DMS114 treated with DMSO at 0.1 percent for 48 hours (cell line): ENCODE measurements at regions not wholly inside any gene's neighbourhood (a gene's known extent, or its start where the extent isn't known, plus 50 kb on each side); places are given as distances from the start of the nearest gene placed in this dataset.
A peak's percentile ranks its signal among the peaks of the same experiment; 100 is the strongest.

Source experiments
- DNase-seq: peaks from one replicate; lab custom pipeline; 2025; ENCODE audit not compliant: unreplicated experiment; lab: John Stamatoyannopoulos, UW

DNA sequence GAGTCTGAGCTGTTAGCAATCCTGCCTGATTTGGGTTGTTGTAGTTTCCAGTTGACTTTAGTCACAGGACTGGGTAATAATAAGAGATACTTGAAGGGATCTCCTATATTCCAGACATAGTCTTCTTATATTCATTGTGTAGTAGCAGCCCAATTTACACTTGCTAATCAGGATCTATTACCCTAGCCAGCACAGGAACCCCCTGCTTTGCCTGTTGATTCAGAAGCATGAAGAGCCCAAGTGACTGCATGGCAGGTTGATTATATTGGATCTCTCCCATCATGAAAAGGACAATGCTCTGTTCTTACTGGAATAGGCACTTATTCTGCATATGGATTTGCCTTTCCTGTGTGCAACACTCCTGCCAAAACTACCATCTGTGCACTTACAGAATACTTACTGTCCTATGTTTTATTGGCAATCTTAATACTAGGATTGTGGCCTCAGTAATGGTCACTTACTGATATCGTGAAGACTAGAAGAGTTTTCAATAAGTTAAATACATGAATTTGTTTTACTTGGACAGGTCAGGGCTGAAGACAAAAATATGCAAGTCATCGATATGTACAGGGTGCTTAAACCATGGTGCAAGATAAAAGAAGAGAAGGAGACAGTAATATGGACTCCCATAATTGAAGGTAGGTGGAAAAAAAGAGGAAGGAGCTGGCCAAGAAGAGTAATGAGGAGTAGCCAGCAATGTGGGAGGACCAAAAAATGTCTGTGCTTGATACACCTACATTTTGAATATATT lies 304.1 kb downstream of the MCTP2 start:
- no peak for DNase-seq

DNA sequence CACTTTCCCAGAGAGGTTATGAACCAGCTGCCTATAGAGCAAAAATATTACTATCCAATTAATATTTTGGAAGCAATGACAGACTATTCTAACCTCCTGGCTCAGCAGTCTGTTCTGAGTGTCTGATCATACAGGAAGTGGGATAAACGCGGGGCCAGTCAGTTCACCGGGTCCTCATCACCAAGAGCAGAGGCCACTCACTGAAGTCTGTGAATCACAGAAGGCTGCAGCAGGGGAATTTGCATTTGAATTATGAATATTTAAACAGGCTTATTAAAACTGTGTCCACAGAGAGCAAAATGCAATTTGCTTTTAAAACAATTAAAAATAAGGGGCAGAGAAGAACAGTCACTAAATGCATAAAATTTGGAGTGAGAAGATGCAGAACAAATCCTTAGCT lies 305.2 kb downstream of the MCTP2 start:
- no peak for DNase-seq

DNA sequence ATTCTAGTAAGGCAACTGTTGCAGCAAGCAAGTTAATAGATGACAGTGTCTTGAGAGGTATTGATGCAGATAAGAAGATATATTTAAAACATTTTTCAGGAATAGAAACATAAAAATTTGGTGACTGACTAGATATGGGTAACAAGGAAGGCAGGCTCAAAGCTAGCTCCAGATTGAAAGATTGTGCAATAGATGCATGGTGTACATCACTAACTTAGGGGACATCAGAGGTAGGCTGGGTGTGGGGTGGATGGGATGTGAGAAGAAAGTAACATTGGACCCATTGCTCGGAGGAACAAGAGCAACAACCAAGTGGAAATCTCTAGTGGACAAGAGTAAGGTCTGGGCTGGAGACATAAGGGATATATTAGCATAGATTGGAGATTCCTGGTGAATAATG lies 306.9 kb downstream of the MCTP2 start:
- DNase-seq = no peak

DNA sequence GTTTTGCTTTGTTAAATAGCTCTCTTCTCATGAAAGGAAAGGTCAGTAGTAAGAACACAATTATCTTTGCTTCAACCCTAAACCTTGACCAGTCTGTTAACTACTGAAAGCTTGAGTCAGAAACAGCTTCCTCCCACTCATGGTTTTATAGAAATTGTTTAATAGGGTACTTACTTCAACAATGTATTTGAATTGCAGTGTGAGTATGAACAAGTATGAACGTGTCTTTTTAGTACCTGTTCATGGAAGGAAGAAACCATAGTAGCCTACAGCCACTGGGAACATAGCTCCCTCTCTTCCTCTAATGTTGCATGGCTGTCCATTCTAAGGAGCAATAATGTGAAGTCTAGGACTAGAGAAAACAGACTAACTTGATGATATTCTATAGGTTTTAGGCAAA lies 311.0 kb downstream of the MCTP2 start:
- no peak for DNase-seq

DNA sequence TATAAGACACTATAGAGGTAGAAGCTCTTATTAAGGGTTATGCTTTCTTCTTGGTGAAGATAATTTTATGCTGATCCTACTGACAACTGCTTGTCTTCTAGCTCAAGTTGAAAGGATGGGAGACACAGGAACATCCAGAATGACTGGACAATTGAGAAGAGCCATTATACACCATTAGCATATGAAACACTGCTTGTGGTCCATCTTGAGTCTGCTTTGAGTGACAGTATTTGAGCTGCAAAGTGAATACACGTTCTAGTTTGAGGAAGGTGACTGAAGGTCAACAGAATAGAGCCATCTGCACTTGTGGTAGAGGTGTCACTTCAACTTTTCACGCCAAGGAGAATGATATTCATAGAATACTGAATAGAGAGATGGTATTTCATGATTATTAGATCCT lies 315.4 kb downstream of the MCTP2 start:
- DNase-seq = no peak

DNA sequence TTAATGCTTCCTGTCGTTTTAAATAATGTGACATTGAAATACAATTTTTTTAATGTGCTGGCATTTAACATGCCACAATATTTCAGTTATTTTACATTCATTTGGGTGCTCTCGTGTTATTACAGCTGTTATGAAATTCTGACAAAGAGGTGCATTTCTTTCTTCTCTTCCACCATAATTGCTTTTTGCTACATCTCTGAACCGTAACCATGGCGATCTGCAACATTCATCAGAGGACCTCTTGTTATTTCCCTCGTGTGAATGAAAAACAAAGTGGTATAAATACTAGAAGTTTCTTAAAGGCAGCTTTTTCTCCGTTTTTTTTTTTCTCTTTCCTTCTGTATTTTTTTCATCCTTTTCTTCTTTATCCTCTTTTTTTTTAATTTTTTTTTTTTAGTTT lies 316.4 kb downstream of the MCTP2 start:
- no peak for DNase-seq

DNA sequence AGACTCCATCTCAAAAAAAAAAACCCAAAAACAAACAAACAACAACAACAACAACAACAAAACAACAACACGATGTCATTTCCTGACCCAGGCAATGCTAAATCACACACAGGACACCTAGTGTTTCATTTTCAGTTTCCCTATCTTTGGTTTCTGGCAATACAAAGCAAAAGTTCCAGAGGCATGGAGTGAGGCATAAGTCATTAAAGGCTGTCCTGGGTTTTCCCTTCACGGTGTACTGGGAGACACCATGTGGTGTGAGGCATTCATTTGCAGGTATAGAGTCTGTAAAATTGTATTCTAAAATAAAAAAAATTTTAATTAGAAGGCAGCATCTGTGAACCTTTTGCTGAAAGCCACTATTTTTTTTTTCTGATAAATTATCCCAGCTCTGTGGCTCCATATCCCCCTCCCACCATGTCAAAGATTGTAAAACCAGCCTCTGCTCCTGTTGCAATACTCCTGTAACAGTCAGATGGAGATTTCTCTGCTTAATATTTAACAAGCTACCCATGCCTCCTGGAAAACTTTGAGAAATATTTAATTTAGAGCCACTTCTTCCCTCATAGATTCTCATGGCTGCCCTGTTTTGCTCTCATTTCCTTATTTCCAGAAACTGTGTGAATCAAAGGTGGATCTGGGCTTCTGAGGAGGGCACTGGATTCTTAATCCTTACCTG lies 324.6 kb downstream of the MCTP2 start:
- DNase-seq = no peak

DNA sequence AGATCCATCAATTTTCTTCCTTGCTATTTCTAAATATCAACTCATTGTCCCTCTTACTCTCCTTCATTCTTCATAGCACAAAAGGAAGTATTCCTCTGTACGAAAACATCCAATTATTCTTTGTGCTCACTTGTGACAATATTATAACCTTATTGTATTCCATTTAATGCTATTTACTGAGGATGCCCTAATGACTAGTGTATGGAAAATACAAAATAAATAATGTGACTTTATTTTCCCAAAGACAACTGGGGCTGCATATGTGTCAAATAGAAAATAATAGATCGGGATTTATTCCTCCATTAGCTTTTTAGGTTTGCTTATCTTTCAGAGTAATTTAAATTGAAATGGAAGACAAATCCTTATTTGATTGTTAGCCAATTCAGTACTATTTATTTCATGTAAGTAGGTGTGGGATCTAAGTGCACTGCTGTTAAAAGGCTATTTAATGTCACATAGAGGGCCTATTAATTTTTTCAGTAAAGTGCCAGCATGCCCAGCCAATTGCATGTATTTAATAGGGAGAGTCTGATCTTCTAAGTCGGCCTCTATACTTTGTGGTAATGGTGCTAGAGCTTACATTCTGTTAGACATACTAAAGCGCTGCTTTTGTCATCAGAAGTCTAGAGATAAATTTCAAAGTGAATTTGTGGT lies 329.8 kb downstream of the MCTP2 start:
- no peak for DNase-seq

DNA sequence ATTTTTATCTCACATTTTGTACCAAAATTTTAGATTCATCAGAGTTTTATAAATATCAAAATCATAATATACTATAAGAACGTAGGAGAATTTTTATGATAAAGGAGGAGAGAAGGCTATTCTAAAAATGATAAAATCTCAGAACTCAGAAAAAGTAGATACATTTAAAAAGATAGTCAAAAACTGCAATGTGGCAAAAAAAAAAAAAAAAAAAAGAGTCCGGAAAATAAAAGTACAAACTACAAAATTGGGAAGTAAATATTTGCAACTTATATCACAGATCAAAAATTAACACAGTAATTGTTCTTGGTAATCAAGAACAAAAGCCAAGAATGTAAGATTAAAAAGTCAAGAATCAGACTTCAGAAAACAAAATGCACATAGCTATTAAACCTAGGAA lies 332.1 kb downstream of the MCTP2 start:
- DNase-seq = no peak

DNA sequence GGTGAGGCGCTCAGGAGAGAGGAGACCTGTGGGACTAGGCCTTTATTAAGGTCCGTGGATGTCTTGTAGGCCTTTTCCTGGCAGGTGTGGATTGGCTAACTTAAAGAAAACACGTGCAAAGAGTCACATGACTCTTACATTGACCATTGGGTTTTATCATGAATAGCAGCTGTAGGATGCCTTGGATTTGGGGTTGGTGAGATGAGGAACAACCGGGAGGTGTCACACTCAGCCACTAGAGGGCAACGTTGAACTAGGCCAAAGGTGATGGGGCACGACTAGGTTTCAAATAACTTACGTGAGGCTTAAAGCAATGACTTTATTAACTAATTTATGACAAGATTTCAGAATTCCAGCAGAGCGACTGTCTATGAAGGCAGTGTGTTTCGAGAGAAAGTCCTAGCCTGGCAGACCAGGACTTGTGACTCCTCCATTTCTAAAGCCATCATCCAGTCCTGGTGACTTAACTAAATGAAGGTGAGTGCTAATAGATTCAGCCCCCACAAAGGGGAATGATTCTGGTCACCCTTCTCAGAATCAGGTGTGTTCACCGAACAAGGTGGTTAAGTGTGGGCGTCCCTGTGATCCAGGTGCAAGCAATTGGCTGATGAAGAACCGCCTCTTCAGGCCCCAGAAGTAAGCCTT lies 345.6 kb downstream of the MCTP2 start:
- no peak for DNase-seq

DNA sequence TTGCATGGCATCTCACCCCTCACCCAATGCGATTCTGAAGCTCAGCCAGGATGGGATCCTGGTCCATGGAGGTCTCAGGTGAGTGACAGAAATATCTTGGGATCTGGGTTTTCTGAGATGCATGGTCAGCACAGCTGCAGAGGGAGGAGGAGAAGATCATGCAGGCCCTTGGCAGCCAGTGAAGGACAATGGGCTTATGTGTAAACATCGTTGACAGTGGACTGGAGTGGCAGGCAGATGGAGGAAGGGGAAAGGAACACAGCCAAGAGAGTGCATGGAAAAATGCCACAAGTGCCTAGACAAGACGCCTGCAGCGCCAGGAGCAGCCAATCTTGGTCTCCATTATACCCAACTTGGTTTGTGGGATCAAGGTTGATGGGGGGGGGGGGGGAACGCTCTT lies 347.9 kb downstream of the MCTP2 start:
- DNase-seq = no peak

DNA sequence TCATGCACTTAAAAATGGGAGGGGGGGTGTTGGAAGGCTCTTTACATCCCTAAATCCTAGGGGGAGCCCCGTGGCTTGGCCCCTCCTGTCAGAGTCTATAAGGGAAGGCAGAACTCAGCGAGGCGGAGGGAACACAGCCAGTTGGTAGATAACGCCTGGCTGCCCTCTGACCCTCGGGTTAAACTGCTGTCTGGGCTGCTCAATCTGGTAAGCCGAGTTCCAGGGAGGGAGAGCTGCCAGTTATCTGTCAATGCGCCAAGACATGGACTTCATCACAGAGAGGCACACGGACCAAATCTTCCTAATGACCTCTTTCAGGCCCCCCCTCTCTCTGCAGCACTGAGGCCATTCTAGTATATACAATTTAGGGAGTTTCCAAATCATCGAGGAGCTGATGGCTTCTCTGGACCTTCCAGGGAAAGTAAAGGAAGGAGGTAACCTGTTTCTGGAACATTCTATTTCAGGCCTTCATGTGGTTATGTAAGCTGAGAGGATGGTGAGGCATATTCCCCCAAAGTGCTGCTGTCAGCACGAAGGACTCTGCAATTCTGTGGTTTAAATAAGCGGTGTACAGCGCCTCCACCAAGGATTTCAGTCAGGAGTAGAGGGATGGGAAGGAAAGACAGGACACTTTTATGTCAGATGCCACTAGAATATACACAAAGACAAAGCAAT lies 349.0 kb downstream of the MCTP2 start:
- DNase-seq = no peak

DNA sequence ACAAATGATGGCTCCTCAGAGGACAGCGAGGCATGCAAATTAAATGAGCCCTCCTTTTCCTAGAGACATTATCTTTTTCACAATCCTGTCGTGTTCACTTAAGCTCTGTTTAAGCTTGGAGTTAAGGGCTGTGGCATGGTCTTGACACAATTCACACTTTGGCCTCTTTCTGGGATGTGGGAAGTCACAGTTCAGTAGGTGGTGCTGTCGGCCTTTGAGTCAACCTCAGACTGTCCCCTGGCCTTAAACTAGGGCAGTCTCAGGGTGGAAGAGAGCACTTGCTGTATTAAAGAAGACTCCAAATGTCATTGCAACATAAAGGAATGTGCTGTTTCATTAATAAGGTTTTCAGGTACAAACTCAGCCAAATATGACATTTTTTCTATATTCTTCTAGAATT lies 351.0 kb downstream of the MCTP2 start:
- peak; percentile 22 for DNase-seq

DNA sequence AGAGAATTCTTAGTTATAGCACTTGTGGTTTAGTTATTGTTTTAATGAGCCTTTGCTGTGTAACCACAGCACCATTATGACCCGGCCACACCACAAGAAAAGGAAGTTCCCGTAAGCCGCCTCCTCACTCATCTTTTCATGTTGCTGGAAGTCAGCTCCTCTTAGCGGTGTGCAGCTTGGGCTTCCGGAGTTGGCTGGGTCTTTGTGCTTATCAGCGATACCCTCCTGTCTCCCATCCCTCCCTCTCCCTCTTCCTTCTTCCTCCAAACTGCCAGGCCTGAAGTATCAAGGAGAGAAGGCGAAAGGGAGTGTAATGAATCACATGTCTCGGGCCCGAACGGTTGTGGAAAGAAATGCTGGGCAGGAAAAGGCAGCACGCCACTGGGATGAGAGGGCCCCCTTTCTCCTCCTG lies 353.5 kb downstream of the MCTP2 start:
- no peak for DNase-seq

DNA sequence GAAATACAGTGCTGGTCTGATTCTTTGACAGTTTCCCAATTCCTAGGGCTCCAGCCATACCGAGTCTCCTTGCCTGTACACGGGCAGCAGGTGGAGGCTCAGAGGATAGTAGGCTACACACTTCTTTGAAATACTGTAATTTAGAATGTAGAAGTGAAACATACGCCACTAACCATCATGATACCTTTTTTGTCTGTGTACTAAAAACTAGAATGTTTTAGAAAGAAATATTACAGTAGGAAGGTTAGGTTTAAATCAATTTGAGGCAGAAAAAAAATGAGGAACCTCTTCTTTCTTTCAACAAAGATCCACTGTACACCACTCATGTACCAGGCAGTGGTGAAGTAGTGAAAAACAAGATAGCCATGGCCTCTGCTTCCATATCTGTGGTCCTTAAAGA lies 354.7 kb downstream of the MCTP2 start:
- no peak for DNase-seq

DNA sequence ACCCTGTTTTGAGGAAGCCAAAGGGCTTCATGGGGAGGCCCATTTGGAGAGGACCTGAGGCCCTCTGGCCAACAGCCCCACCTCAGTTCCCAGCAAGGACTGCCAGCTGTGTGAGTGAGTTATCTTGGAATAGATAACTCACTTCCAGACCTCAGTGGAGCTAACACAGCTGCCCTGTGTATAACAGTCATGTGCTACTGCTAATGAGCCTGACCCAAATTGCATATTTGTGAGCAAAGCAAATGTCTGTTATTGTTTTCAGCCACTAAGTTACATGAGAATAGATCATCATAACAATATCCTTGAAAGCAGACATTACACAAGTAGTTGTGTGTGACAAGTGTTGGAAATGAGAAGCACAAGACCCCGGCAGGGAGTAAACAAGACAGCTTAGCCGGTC lies 355.8 kb downstream of the MCTP2 start:
- DNase-seq = no peak

DNA sequence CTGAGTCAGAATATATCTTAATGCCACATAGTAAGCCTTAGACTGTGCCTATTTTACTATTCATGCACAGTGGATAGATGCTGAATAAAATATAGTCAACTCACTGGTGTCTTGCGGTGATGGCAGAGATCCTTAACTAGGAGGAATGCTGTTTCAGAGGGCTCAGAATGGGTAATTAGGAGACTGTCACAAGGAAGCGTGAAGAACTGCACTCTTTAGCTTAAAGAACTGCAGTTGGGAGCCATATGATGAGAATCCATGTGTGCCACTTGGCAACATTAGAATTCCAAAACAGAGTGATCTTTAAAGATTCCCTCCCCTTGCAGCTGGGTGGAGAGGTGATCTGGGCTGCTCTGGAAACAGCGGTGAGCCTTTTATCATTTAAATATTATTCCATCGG lies 357.6 kb downstream of the MCTP2 start:
- DNase-seq = no peak

DNA sequence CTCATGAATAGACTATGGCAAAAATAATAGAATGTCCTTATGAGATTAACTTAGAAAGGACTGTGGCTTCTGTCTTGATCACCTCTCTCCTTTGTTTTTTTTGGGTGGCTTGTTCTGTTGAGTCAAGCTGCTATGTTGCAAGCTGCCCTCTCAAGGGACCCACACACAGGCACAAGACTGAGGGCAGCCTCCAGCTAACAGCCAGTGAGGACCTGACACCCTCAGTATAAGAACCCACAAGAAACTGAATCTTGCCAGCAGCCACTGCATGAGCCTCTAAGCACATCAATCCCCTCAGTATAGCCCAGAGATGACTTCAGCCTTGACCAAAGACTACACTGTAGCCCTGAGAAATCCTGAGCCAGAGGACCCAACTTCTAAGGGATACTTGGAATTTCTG lies 361.1 kb downstream of the MCTP2 start:
- DNase-seq = no peak

DNA sequence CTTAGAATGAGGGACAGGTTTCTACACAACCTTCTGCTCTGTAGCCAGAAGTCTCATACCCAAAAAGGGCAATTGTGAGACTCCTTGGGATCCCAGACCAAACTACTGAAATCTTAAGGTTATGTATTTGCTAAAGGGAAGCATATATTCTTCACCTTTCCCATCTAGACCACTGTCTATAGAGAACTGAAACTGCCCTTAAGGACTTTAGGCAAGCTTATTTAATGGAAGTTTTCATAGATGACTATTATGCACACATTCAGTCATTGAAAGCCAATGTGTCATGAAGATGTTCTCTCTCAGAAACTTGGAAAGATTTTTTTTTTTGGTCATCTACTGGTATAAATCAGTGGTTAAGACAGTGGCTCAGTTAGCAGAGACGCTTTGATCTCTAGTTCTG lies 365.3 kb downstream of the MCTP2 start:
- no peak for DNase-seq

DNA sequence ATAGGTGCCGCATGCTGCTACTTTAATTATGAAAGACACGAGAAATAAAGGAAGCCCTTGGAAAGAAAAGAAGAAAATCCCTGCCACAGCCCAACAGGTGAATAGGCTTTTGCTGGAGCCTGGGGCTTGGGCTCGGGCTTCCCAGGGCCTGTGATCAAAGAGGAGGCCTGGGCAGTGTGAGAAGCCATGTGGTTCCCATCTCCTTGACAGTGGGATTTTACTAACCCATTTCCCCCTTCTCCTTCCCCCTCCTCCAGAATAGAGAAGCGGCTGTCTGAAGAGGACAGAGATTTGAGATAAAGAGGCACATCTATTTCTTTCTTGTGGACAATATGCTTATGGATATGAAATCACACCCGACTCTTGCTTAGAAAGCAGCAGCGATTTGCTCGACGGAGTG lies 369.1 kb downstream of the MCTP2 start:
- no peak for DNase-seq

DNA sequence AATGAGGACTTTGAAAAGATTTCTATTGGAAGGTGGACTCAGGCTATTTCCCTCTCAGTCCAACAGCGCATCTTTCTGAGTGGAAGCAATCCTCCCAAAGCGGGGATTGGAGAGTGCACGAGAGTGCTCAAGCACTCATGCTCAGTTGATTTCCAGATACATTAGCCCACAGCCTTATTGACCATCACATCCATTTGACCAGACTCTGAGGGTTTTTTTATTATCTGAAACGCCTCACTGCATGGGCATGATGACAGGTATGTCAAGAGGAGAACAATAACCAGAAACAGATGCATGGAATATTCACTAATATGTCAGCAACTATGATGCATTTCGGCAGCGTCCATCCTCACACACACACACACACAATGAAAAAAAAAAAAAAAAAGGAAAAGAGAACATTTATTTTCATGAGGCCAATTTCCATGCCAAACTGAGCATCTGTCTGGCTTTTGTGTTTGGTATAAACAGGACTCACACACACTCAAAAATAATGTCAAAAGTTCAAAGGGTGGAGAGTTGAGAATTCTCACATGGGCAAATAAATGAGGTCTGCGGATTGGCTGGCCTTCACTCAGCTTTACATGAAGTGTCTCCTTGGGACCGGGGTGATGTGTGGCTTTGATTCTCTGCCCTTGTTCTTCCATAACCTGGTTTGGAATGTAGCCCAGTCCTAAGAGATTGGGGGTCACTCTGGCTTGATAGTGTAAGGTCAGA lies 371.6 kb downstream of the MCTP2 start:
- DNase-seq = no peak
